ENCODE measurements at regions not wholly inside any gene's neighbourhood (a gene's known extent, or its start where the extent isn't known, plus 50 kb on each side); places are given as distances from the start of the nearest gene placed in this dataset.

- TF ChIP-seq CTCF (IDR thresholded peaks at IDR 0.05) (no peak), EZH2 (IDR thresholded peaks at IDR 0.05; ENCODE audit: borderline replicate concordance, insufficient read depth, low read depth, low read length, poor library complexity, severe bottlenecking) (no peak)
Measured at GRCh38 chr15:100734586-100734985, 132.2 kb downstream of the ASB7 start.
